ENCODE measurements at regions not wholly inside any gene's neighbourhood (a gene's known extent, or its start where the extent isn't known, plus 50 kb on each side); places are given as distances from the start of the nearest gene placed in this dataset.

DNA sequence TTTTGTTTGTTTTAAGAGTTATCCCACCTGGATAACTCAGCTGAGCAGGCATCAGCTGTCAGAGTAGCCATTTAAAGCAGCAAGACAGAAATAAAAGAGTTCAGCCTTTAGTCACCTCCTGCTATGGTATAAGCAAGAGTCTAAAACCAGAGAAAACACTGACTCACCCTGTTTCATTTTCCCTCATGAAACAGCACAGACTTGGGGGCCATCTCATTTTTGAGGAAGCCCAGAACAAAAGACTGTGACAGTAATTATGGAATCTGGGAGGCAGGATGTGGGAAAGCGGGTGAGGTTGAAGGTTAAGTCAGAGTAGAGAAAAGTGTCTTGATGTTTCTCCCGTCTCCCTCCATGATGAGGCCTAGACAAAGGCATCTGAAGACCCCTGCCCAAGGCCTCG lies 90.2 kb upstream of the FAM174A start:
- TF ChIP-seq, protein P1, sequence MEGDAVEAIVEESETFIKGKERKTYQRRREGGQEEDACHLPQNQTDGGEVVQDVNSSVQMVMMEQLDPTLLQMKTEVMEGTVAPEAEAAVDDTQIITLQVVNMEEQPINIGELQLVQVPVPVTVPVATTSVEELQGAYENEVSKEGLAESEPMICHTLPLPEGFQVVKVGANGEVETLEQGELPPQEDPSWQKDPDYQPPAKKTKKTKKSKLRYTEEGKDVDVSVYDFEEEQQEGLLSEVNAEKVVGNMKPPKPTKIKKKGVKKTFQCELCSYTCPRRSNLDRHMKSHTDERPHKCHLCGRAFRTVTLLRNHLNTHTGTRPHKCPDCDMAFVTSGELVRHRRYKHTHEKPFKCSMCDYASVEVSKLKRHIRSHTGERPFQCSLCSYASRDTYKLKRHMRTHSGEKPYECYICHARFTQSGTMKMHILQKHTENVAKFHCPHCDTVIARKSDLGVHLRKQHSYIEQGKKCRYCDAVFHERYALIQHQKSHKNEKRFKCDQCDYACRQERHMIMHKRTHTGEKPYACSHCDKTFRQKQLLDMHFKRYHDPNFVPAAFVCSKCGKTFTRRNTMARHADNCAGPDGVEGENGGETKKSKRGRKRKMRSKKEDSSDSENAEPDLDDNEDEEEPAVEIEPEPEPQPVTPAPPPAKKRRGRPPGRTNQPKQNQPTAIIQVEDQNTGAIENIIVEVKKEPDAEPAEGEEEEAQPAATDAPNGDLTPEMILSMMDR (IDR thresholded peaks at IDR 0.05) = no peak
- TF ChIP-seq POLR2AphosphoS5 (IDR thresholded peaks at IDR 0.05) (no peak), POLR2A (IDR thresholded peaks at IDR 0.05) (no peak), EP300 (IDR thresholded peaks at IDR 0.05) (no peak)
